Gastrocnemius medialis (tissue), 4 donors: ENCODE measurements at regions not wholly inside any gene's neighbourhood (a gene's known extent, or its start where the extent isn't known, plus 50 kb on each side); places are given as distances from the start of the nearest gene placed in this dataset.

Experiments
- CTCF ChIP-seq, 5 experiments: fragments of 450-650 bp in 3 of 5; fragments of 200-600 bp in 2 of 5; sonication (generic) in 2 of 5; IDR thresholded peaks in 4 of 5; conservative IDR thresholded peaks in 1 of 5; 1 replicate in 4 of 5; 2 replicates in 1 of 5; pipeline ENCODE4 v1.5.1; 2016 to 2019; ENCODE audit warnings: antibody characterized with exemption in 5 of 5, mild to moderate bottlenecking in 3 of 5, moderate library complexity in 3 of 5
- POLR2A ChIP-seq, 2 donors: fragments of 450-650 bp; IDR thresholded peaks; one replicate each; pipeline ENCODE4 v1.6.1; 2017; ENCODE audit warnings: antibody characterized with exemption in 2 of 2, mild to moderate bottlenecking in 2 of 2, moderate library complexity in 2 of 2

GRCh38 chr11:109972939-109973338 is 120.3 kb upstream of the ZC3H12C start:
- TF ChIP-seq CTCF (IDR thresholded peaks at IDR 0.05 in 4 of 5, conservative IDR thresholded peaks at IDR 0.05 in 1 of 5) (no peak), POLR2A (IDR thresholded peaks at IDR 0.05) (no peak)
